HEK293T (cell line): ENCODE measurements at regions not wholly inside any gene's neighbourhood (a gene's known extent, or its start where the extent isn't known, plus 50 kb on each side); places are given as distances from the start of the nearest gene placed in this dataset.

Experiments used
- CTCF ChIA-PET: fragments of 350-600 bp; formaldehyde crosslinking; extraction: SDS; loops from one replicate; lab custom pipeline; 2021; ENCODE audit warnings: antibody characterized with exemption, inconsistent platforms; lab: Yijun Ruan, JAX
- POLR2A ChIA-PET: fragments of 350-600 bp; formaldehyde crosslinking; extraction: SDS; loops from one replicate; lab custom pipeline; 2020; ENCODE audit warnings: antibody characterized with exemption, inconsistent platforms; lab: Yijun Ruan, JAX
- DNase-seq: peaks from one replicate; pipeline ENCODE4 v3.0.0; 2012; ENCODE audit warnings: mixed read lengths; ENCODE audit errors: extremely low spot score
- ARNT ChIP-seq: fragments of 450-650 bp; IDR thresholded peaks from 2 replicates; pipeline ENCODE4 v1.6.1; 2017; ENCODE audit warnings: mild to moderate bottlenecking
- BHLHE40 ChIP-seq: fragments of 450-650 bp; IDR thresholded peaks from 2 replicates; pipeline ENCODE4 v1.6.1; 2016; ENCODE audit warnings: mild to moderate bottlenecking, moderate library complexity, borderline replicate concordance
- CTBP1 ChIP-seq: fragments of 450-650 bp; IDR thresholded peaks from 2 replicates; pipeline ENCODE4 v1.6.1; 2016; ENCODE audit warnings: borderline replicate concordance
- ELF4 ChIP-seq: fragments of 450-650 bp; IDR thresholded peaks from 2 replicates; pipeline ENCODE4 v1.6.1; 2017; ENCODE audit warnings: antibody characterized with exemption
- FOXA1 ChIP-seq: fragments of 450-650 bp; IDR thresholded peaks from 2 replicates; pipeline ENCODE4 v1.6.1; 2016; ENCODE audit warnings: mild to moderate bottlenecking
- FOXK2 ChIP-seq: fragments of 450-650 bp; IDR thresholded peaks from 2 replicates; pipeline ENCODE4 v1.6.1; 2016; ENCODE audit warnings: mild to moderate bottlenecking
- FOXM1 ChIP-seq: fragments of 450-650 bp; IDR thresholded peaks from 2 replicates; pipeline ENCODE4 v1.6.1; 2017; ENCODE audit warnings: mild to moderate bottlenecking, borderline replicate concordance
- HDGF ChIP-seq: fragments of 450-650 bp; IDR thresholded peaks from 2 replicates; pipeline ENCODE4 v1.6.1; 2017; ENCODE audit warnings: antibody characterized with exemption, borderline replicate concordance
- L3MBTL2 ChIP-seq: fragments of 450-650 bp; conservative IDR thresholded peaks from 2 replicates; pipeline ENCODE4 v1.6.1; 2016; ENCODE audit warnings: mild to moderate bottlenecking
- LEF1 ChIP-seq: fragments of 450-650 bp; IDR thresholded peaks from 2 replicates; pipeline ENCODE4 v1.6.1; 2017; ENCODE audit warnings: mild to moderate bottlenecking, borderline replicate concordance
- NFRKB ChIP-seq: fragments of 450-650 bp; IDR thresholded peaks from 2 replicates; pipeline ENCODE4 v1.6.1; 2016; ENCODE audit warnings: mild to moderate bottlenecking, moderate library complexity
- SP1 ChIP-seq: fragments of 450-650 bp; IDR thresholded peaks from 2 replicates; pipeline ENCODE4 v1.6.1; 2017
- SUZ12 ChIP-seq: fragments of 450-650 bp; IDR thresholded peaks from 2 replicates; pipeline ENCODE4 v1.6.1; 2016; ENCODE audit warnings: mild to moderate bottlenecking
- TARDBP ChIP-seq: fragments of 450-650 bp; IDR thresholded peaks from 2 replicates; pipeline ENCODE4 v1.6.1; 2016
- ZNF384 ChIP-seq: fragments of 450-650 bp; IDR thresholded peaks from 2 replicates; pipeline ENCODE4 v1.6.1; 2016
- TF ChIP-seq, protein P1 (sequence below): fragments of 450-650 bp; IDR thresholded peaks from 2 replicates; pipeline ENCODE4 v1.6.1; 2016

DNA sequence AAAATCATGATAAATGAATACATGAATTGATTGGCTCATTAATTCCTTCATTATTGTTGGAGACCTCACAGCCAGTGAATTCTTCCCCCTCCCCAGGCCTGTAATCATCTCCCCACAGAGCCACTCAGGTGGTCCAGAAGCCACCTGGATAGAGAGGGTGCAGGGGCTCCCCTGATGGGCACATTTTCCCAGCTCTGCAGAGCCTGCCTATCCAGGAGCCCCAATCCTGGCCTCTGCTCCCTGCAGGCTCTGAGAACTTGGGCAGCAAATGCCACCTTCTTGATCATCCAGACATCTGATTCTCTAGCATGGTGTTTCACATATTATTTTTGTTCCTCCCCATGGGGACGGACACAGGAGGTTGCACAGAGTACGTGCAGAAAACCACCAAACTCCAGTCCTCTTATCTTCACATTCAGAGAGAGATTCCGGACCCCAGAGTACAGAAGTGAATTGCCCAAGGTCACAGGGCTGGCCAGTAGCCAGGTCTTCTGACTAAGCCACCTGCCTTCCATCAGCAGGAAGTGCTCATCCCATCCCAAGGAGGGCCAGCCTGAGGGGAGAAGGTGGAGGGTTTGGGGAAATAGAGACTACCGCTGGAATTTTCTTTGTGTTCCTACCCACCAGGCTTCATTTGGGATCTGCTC lies 348.0 kb downstream of the BUD13 start:
- DNase-seq: no peak
- CTCF ChIA-PET: no interaction called here
- POLR2A ChIA-PET: no interaction called here
- TF ChIP-seq SP1: no peak
- no peak for TF ChIP-seq ZNF384
- TF ChIP-seq BHLHE40: no peak
- no peak for TF ChIP-seq L3MBTL2
- TF ChIP-seq, protein P1, sequence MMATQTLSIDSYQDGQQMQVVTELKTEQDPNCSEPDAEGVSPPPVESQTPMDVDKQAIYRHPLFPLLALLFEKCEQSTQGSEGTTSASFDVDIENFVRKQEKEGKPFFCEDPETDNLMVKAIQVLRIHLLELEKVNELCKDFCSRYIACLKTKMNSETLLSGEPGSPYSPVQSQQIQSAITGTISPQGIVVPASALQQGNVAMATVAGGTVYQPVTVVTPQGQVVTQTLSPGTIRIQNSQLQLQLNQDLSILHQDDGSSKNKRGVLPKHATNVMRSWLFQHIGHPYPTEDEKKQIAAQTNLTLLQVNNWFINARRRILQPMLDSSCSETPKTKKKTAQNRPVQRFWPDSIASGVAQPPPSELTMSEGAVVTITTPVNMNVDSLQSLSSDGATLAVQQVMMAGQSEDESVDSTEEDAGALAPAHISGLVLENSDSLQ: no peak
- TF ChIP-seq ELF4: no peak
- TF ChIP-seq HDGF: no peak
- TF ChIP-seq FOXK2: no peak
- no peak for TF ChIP-seq CTBP1
- no peak for TF ChIP-seq SUZ12
- TF ChIP-seq TARDBP: no peak
- no peak for TF ChIP-seq FOXA1
- no peak for TF ChIP-seq ARNT
- TF ChIP-seq LEF1: no peak
- TF ChIP-seq NFRKB: no peak
- no peak for TF ChIP-seq FOXM1

DNA sequence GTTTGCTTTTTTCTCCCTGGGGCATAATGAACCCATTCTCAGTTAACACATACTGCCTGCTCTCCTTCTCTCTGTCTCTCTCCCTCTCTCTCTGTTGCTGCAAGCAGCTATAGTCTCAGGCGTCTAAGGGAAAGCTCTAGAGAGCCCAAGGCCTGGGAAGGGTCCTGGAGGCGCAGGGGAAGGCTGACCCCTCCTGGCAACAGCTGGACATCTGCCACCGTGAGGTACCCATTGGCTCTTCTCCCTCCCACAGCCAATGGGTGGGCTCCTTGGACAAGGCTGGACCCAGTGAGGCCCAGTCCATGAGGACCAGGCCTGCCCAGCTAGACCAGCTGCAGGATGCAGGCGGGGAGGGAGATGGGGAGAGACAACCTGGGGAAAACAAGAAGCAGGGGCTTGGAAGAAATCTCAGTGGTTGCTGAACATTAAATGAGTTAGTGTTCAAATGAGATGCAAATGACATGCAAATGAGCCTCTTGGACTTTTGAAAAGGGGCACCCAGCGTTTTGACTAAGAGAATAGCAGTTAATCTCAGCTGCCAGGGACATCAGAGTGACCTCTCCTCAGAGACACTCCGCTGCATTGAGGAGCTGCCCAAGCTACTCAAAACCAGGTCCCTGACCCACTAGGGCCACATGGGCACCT lies 349.7 kb downstream of the BUD13 start:
- TF ChIP-seq NFRKB (no peak), TARDBP (no peak), BHLHE40 (no peak), ZNF384 (no peak), FOXA1 (no peak), HDGF (no peak), SUZ12 (no peak), FOXK2 (no peak), ARNT (no peak), LEF1 (no peak), CTBP1 (no peak), SP1 (no peak), FOXM1 (no peak), ELF4 (no peak)
- TF ChIP-seq, protein P1: no peak
- ChIA-PET POLR2A (no interaction called here), CTCF (no interaction called here)
- no peak for DNase-seq

DNA sequence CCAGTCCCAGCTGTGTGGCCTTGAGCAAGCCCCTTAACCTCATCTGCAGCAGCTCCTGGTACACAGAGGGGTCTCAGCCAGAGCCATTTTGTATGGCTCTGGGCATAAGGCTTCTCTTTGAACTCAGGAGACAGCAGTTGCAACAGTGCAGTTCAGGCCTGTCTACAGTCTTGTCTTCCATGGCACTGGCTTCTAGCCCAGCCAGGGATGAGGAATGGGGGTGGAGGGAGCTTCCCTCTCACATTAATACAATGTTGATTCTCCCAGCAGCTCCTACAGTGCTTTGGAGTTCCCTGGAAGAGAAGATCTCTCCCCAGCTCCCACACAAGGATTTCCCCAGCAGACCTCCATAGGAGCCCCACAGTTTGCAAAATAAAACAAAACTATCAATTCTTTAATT lies 350.2 kb downstream of the BUD13 start:
- CTCF ChIA-PET: no interaction called here

DNA sequence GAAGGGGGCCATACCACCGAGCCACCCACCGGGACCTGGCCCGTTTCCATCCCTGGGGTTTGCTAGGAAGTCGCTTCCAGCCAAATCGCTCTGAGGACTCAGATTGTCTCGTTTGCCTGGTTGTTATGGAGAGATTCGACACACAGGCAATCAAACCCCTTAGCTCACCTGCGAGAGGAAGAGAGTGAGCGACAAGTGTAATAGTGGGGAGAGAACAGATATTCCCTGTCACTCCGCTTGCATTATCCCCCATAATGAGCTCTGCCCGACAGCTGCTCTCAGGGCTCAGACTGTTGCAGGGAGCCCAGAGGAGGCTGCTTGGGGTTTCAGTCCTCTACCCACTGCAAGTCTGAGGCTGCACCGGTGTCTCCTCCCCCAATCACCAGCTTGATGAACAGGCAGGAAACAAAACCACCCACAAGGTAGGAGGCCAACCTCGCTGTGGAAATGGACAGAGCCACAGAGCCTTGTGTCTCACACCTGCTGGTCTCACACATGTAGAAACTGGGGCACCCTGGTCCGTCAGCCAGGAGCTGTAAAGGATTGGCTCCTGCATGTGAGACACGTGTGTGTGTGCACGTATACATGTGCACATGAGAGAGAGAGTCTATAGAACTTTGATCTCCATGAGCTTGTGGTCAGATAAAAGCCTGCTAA lies 351.1 kb downstream of the BUD13 start:
- no peak for DNase-seq
- POLR2A ChIA-PET: no interaction called here
- TF ChIP-seq FOXK2 (no peak), ARNT (no peak), TARDBP (no peak), SUZ12 (no peak), HDGF (no peak), L3MBTL2 (no peak), ZNF384 (no peak), ELF4 (no peak), FOXM1 (no peak), CTBP1 (no peak), LEF1 (no peak), NFRKB (no peak), FOXA1 (no peak), BHLHE40 (no peak)
- TF ChIP-seq, protein P1: no peak
- CTCF ChIA-PET: no interaction called here

More for the DNA sequence above, 350.2 kb downstream of the BUD13 start:
- DNase-seq: no peak
- POLR2A ChIA-PET: no interaction called here
- TF ChIP-seq SP1 (no peak), FOXM1 (no peak), LEF1 (no peak), ZNF384 (no peak), FOXA1 (no peak), BHLHE40 (no peak), CTBP1 (no peak), NFRKB (no peak), L3MBTL2 (no peak), ARNT (no peak), HDGF (no peak), TARDBP (no peak), SUZ12 (no peak), ELF4 (no peak), FOXK2 (no peak)
- TF ChIP-seq, protein P1: no peak
